22Rv1 (cell line): ENCODE measurements at regions not wholly inside any gene's neighbourhood (a gene's known extent, or its start where the extent isn't known, plus 50 kb on each side); places are given as distances from the start of the nearest gene placed in this dataset.

ENCODE experiments used
- ZFX ChIP-seq: fragments of 450-650 bp; IDR thresholded peaks from 2 replicates; pipeline ENCODE4 v1.6.1; 2017; ENCODE audit warnings: antibody characterized with exemption, borderline replicate concordance
- TF ChIP-seq, protein P1 (sequence below): fragments of 450-650 bp; IDR thresholded peaks from 2 replicates; pipeline ENCODE4 v1.5.1; 2017; ENCODE audit warnings: mild to moderate bottlenecking

- TF ChIP-seq, protein P1, sequence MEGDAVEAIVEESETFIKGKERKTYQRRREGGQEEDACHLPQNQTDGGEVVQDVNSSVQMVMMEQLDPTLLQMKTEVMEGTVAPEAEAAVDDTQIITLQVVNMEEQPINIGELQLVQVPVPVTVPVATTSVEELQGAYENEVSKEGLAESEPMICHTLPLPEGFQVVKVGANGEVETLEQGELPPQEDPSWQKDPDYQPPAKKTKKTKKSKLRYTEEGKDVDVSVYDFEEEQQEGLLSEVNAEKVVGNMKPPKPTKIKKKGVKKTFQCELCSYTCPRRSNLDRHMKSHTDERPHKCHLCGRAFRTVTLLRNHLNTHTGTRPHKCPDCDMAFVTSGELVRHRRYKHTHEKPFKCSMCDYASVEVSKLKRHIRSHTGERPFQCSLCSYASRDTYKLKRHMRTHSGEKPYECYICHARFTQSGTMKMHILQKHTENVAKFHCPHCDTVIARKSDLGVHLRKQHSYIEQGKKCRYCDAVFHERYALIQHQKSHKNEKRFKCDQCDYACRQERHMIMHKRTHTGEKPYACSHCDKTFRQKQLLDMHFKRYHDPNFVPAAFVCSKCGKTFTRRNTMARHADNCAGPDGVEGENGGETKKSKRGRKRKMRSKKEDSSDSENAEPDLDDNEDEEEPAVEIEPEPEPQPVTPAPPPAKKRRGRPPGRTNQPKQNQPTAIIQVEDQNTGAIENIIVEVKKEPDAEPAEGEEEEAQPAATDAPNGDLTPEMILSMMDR, result no peak
- TF ChIP-seq ZFX, result no peak
These were observed 155.5 kb upstream of the SETMAR start for GRCh38 chr3:4147556-4148118.
